ENCODE measurements at regions not wholly inside any gene's neighbourhood (a gene's known extent, or its start where the extent isn't known, plus 50 kb on each side); places are given as distances from the start of the nearest gene placed in this dataset.

DNA sequence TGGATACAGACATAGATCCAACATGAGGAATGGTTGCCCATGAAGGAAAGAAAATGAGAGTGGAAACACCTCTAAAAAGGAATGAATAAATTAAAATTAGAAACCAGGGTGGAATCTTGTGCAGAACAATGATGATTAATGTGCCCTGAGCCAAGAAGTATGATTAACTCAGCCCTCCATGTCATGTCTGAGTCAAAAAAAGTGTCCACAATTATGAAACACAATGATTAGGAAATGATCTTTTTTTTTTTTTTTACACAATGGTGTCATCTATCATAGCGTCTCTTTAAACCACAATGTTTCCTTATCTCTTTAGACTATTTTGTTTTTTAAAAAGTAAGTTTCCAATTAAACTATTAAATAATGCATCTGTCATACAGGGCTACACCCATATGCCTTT, 78.9 kb upstream of the RAB4A start:
- CTCF ChIA-PET (ENCODE audit: low intra/inter-chr PET ratio, low total read pairs), result no interaction called here
- in situ Hi-C loops (cut with HindIII; ENCODE audit: extremely low pct_ligation_motif_present, low pct_unique_long_range_greater_than_20kb) (no loop called here), intact Hi-C loops (cut with micrococcal nuclease; ENCODE audit: unreplicated experiment) (no loop called here)
- H3K4me3 ChIP-seq (replicated peaks in 1 of 3; ENCODE audit: insufficient read depth in 1 of 3, low read depth in 2 of 3, low read length in 3 of 3), result no peak overlapping the region
- H3K9me3 ChIP-seq (ENCODE audit: low read length), result no peaks in the 10 kb centered on the region
- H3K36me3 ChIP-seq (replicated peaks in 1 of 2; ENCODE audit: control insufficient read depth in 1 of 2, insufficient read depth in 2 of 2, low read length in 2 of 2), result no peaks in the 10 kb centered on the region
- no peaks in the 10 kb centered on the region for H3K4me1 ChIP-seq (ENCODE audit: insufficient read depth, low read length)
- DNase-seq (ENCODE audit: low spot score) (no peak), ATAC-seq (no peak), FAIRE-seq (no peak)
- WGBS (ENCODE audit: low lambda C conversion rate), result 32% methylated on average over 1 of the region's 1 CpG
- H3K9ac ChIP-seq (ENCODE audit: insufficient read depth, low read depth, low read length), result no peak overlapping the region
- POLR2A ChIA-PET, result no interaction called here
- no peak overlapping the region for H2AFZ ChIP-seq (ENCODE audit: low read length)
- no peaks in the 10 kb centered on the region for H4K20me1 ChIP-seq (ENCODE audit: insufficient read depth, low read length)
- H3K4me2 ChIP-seq (ENCODE audit: low read depth, low read length), result no peak overlapping the region
- no peak for TF ChIP-seq PHF20 (CRISPR knock-in tag; IDR thresholded peaks at IDR 0.05)
- TF ChIP-seq, protein P1, sequence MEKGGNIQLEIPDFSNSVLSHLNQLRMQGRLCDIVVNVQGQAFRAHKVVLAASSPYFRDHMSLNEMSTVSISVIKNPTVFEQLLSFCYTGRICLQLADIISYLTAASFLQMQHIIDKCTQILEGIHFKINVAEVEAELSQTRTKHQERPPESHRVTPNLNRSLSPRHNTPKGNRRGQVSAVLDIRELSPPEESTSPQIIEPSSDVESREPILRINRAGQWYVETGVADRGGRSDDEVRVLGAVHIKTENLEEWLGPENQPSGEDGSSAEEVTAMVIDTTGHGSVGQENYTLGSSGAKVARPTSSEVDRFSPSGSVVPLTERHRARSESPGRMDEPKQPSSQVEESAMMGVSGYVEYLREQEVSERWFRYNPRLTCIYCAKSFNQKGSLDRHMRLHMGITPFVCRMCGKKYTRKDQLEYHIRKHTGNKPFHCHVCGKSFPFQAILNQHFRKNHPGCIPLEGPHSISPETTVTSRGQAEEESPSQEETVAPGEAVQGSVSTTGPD (CRISPR knock-in tag; IDR thresholded peaks at IDR 0.05), result no peak
- TF ChIP-seq THYN1 (CRISPR knock-in tag; IDR thresholded peaks at IDR 0.05; ENCODE audit: borderline replicate concordance, low read depth), result no peak
- TF ChIP-seq, protein P2, sequence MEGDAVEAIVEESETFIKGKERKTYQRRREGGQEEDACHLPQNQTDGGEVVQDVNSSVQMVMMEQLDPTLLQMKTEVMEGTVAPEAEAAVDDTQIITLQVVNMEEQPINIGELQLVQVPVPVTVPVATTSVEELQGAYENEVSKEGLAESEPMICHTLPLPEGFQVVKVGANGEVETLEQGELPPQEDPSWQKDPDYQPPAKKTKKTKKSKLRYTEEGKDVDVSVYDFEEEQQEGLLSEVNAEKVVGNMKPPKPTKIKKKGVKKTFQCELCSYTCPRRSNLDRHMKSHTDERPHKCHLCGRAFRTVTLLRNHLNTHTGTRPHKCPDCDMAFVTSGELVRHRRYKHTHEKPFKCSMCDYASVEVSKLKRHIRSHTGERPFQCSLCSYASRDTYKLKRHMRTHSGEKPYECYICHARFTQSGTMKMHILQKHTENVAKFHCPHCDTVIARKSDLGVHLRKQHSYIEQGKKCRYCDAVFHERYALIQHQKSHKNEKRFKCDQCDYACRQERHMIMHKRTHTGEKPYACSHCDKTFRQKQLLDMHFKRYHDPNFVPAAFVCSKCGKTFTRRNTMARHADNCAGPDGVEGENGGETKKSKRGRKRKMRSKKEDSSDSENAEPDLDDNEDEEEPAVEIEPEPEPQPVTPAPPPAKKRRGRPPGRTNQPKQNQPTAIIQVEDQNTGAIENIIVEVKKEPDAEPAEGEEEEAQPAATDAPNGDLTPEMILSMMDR (CRISPR knock-in tag; IDR thresholded peaks at IDR 0.05), result no peak
- TF ChIP-seq NFIB (CRISPR knock-in tag; IDR thresholded peaks at IDR 0.05; ENCODE audit: borderline replicate concordance), result no peak
- TF ChIP-seq NR2F6 (IDR thresholded peaks at IDR 0.05), result no peak
- TF ChIP-seq NR2F6 (CRISPR knock-in tag; IDR thresholded peaks at IDR 0.05), result no peak
- TF ChIP-seq ARNTL (CRISPR knock-in tag; IDR thresholded peaks at IDR 0.05), result no peak
- TF ChIP-seq ZNF672 (CRISPR knock-in tag; IDR thresholded peaks at IDR 0.05), result no peak
- no peak for TF ChIP-seq ZNF224 (CRISPR knock-in tag; IDR thresholded peaks at IDR 0.05)
- TF ChIP-seq, protein P3, sequence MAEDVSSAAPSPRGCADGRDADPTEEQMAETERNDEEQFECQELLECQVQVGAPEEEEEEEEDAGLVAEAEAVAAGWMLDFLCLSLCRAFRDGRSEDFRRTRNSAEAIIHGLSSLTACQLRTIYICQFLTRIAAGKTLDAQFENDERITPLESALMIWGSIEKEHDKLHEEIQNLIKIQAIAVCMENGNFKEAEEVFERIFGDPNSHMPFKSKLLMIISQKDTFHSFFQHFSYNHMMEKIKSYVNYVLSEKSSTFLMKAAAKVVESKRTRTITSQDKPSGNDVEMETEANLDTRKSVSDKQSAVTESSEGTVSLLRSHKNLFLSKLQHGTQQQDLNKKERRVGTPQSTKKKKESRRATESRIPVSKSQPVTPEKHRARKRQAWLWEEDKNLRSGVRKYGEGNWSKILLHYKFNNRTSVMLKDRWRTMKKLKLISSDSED (CRISPR knock-in tag; IDR thresholded peaks at IDR 0.05), result no peak
- TF ChIP-seq, protein P4, sequence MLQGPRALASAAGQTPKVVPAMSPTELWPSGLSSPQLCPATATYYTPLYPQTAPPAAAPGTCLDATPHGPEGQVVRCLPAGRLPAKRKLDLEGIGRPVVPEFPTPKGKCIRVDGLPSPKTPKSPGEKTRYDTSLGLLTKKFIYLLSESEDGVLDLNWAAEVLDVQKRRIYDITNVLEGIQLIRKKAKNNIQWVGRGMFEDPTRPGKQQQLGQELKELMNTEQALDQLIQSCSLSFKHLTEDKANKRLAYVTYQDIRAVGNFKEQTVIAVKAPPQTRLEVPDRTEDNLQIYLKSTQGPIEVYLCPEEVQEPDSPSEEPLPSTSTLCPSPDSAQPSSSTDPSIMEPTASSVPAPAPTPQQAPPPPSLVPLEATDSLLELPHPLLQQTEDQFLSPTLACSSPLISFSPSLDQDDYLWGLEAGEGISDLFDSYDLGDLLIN (CRISPR knock-in tag; IDR thresholded peaks at IDR 0.05; ENCODE audit: borderline replicate concordance), result no peak
- no peak for TF ChIP-seq ZNF496 (CRISPR knock-in tag; IDR thresholded peaks at IDR 0.05; ENCODE audit: insufficient replicate concordance)
- no peak for TF ChIP-seq PCBP1 (IDR thresholded peaks at IDR 0.05; ENCODE audit: borderline replicate concordance, low read depth, low read length)
- H3K27ac ChIP-seq (ENCODE audit: extremely low read length, insufficient read depth, low read length), result no peak overlapping the region
- no peaks in the 10 kb centered on the region for H3K27me3 ChIP-seq (ENCODE audit: control insufficient read depth in 1 of 2, insufficient read depth in 2 of 2, low read length in 2 of 2)
- no TSS peak for BruUV-seq (replicated peaks)
- no peaks in the 10 kb centered on the region for H3K79me2 ChIP-seq (ENCODE audit: insufficient read depth, low read length)

Measured in HepG2 (cell line).